ENCODE measurements at regions not wholly inside any gene's neighbourhood (a gene's known extent, or its start where the extent isn't known, plus 50 kb on each side); places are given as distances from the start of the nearest gene placed in this dataset.

- no peaks in the 10 kb centered on the region for H3K36me3 ChIP-seq (ENCODE audit: control insufficient read depth, insufficient read depth, low read length)
- H3K4me3 ChIP-seq (ENCODE audit: insufficient read depth, low read depth, low read length, poor library complexity, severe bottlenecking): no peak overlapping the region
- no peaks in the 10 kb centered on the region for H3K27me3 ChIP-seq (replicated peaks; ENCODE audit: control insufficient read depth, insufficient read depth, low read length, poor library complexity, severe bottlenecking)
- H3K4me1 ChIP-seq (ENCODE audit: control insufficient read depth, insufficient read depth, low read length, poor library complexity, severe bottlenecking): no peaks in the 10 kb centered on the region
- no peak for DNase-seq
- no peaks in the 10 kb centered on the region for H3K9me3 ChIP-seq (ENCODE audit: control insufficient read depth, low read length)
- no peak overlapping the region for H3K27ac ChIP-seq (ENCODE audit: insufficient read depth, low read length, poor library complexity, severe bottlenecking)
Measured at GRCh38 chr22:48799227-48799970, 1028.3 kb downstream of the BRD1 start.

GRCh38 chr22:48798281-48799226, 1029.1 kb downstream of the BRD1 start:
- no peaks in the 10 kb centered on the region for H3K4me1 ChIP-seq (ENCODE audit: control insufficient read depth, insufficient read depth, low read length, poor library complexity, severe bottlenecking)
- H3K4me3 ChIP-seq (ENCODE audit: insufficient read depth, low read depth, low read length, poor library complexity, severe bottlenecking): no peak overlapping the region
- no peak overlapping the region for H3K27ac ChIP-seq (ENCODE audit: insufficient read depth, low read length, poor library complexity, severe bottlenecking)
- H3K9me3 ChIP-seq (ENCODE audit: control insufficient read depth, low read length): no peaks in the 10 kb centered on the region
- DNase-seq: no peak
- H3K36me3 ChIP-seq (ENCODE audit: control insufficient read depth, insufficient read depth, low read length): no peaks in the 10 kb centered on the region
- no peaks in the 10 kb centered on the region for H3K27me3 ChIP-seq (replicated peaks; ENCODE audit: control insufficient read depth, insufficient read depth, low read length, poor library complexity, severe bottlenecking)

- H3K4me1 ChIP-seq (ENCODE audit: control insufficient read depth, insufficient read depth, low read length, poor library complexity, severe bottlenecking): no peaks in the 10 kb centered on the region
- no peaks in the 10 kb centered on the region for H3K27me3 ChIP-seq (replicated peaks; ENCODE audit: control insufficient read depth, insufficient read depth, low read length, poor library complexity, severe bottlenecking)
- H3K4me3 ChIP-seq (ENCODE audit: insufficient read depth, low read depth, low read length, poor library complexity, severe bottlenecking): no peak overlapping the region
- H3K27ac ChIP-seq (ENCODE audit: insufficient read depth, low read length, poor library complexity, severe bottlenecking): no peak overlapping the region
- no peak for DNase-seq
- H3K9me3 ChIP-seq (ENCODE audit: control insufficient read depth, low read length): no peaks in the 10 kb centered on the region
- no peaks in the 10 kb centered on the region for H3K36me3 ChIP-seq (ENCODE audit: control insufficient read depth, insufficient read depth, low read length)
Measured at GRCh38 chr22:48797731-48798130, 1029.9 kb downstream of the BRD1 start.

- Histone ChIP-seq H3K4me1 (ENCODE audit: control insufficient read depth, insufficient read depth, low read length, poor library complexity, severe bottlenecking) (no peaks in the 10 kb centered on the region), H3K36me3 (ENCODE audit: control insufficient read depth, insufficient read depth, low read length) (no peaks in the 10 kb centered on the region), H3K27ac (ENCODE audit: insufficient read depth, low read length, poor library complexity, severe bottlenecking) (no peak overlapping the region), H3K4me3 (ENCODE audit: insufficient read depth, low read depth, low read length, poor library complexity, severe bottlenecking) (no peak overlapping the region), H3K27me3 (replicated peaks; ENCODE audit: control insufficient read depth, insufficient read depth, low read length, poor library complexity, severe bottlenecking) (no peaks in the 10 kb centered on the region), H3K9me3 (ENCODE audit: control insufficient read depth, low read length) (no peaks in the 10 kb centered on the region)
- DNase-seq: no peak
Measured at GRCh38 chr22:48796310-48797015, 1031.2 kb downstream of the BRD1 start.

- DNase-seq: no peak
- no peaks in the 10 kb centered on the region for H3K27me3 ChIP-seq (replicated peaks; ENCODE audit: control insufficient read depth, insufficient read depth, low read length, poor library complexity, severe bottlenecking)
- no peak overlapping the region for H3K27ac ChIP-seq (ENCODE audit: insufficient read depth, low read length, poor library complexity, severe bottlenecking)
Measured at GRCh38 chr22:48795664-48796063, 1032.0 kb downstream of the BRD1 start.

GRCh38 chr22:48794906-48795305, 1032.8 kb downstream of the BRD1 start:
- Histone ChIP-seq H3K27me3 (replicated peaks; ENCODE audit: control insufficient read depth, insufficient read depth, low read length, poor library complexity, severe bottlenecking) (no peaks in the 10 kb centered on the region), H3K27ac (ENCODE audit: insufficient read depth, low read length, poor library complexity, severe bottlenecking) (no peak overlapping the region), H3K36me3 (ENCODE audit: control insufficient read depth, insufficient read depth, low read length) (no peaks in the 10 kb centered on the region), H3K4me3 (ENCODE audit: insufficient read depth, low read depth, low read length, poor library complexity, severe bottlenecking) (no peak overlapping the region), H3K4me1 (ENCODE audit: control insufficient read depth, insufficient read depth, low read length, poor library complexity, severe bottlenecking) (no peaks in the 10 kb centered on the region), H3K9me3 (ENCODE audit: control insufficient read depth, low read length) (no peaks in the 10 kb centered on the region)
- DNase-seq: no peak

More at GRCh38 chr22:48795664-48796063, 1032.0 kb downstream of the BRD1 start:
- Histone ChIP-seq H3K4me3 (ENCODE audit: insufficient read depth, low read depth, low read length, poor library complexity, severe bottlenecking) (no peak overlapping the region), H3K36me3 (ENCODE audit: control insufficient read depth, insufficient read depth, low read length) (no peaks in the 10 kb centered on the region), H3K4me1 (ENCODE audit: control insufficient read depth, insufficient read depth, low read length, poor library complexity, severe bottlenecking) (no peaks in the 10 kb centered on the region), H3K9me3 (ENCODE audit: control insufficient read depth, low read length) (no peaks in the 10 kb centered on the region)

GRCh38 chr22:48793949-48794348, 1033.7 kb downstream of the BRD1 start:
- Histone ChIP-seq H3K4me1 (ENCODE audit: control insufficient read depth, insufficient read depth, low read length, poor library complexity, severe bottlenecking) (no peaks in the 10 kb centered on the region), H3K27me3 (replicated peaks; ENCODE audit: control insufficient read depth, insufficient read depth, low read length, poor library complexity, severe bottlenecking) (no peaks in the 10 kb centered on the region), H3K27ac (ENCODE audit: insufficient read depth, low read length, poor library complexity, severe bottlenecking) (no peak overlapping the region), H3K4me3 (ENCODE audit: insufficient read depth, low read depth, low read length, poor library complexity, severe bottlenecking) (no peak overlapping the region), H3K9me3 (ENCODE audit: control insufficient read depth, low read length) (no peaks in the 10 kb centered on the region), H3K36me3 (ENCODE audit: control insufficient read depth, insufficient read depth, low read length) (no peaks in the 10 kb centered on the region)
- DNase-seq: no peak

GRCh38 chr22:48786679-48786996, 1041.0 kb downstream of the BRD1 start:
- H3K4me1 ChIP-seq (ENCODE audit: control insufficient read depth, insufficient read depth, low read length, poor library complexity, severe bottlenecking): no peaks in the 10 kb centered on the region
- H3K4me3 ChIP-seq (ENCODE audit: insufficient read depth, low read depth, low read length, poor library complexity, severe bottlenecking): no peak overlapping the region
- no peaks in the 10 kb centered on the region for H3K36me3 ChIP-seq (ENCODE audit: control insufficient read depth, insufficient read depth, low read length)
- no peak for DNase-seq
- H3K27ac ChIP-seq (ENCODE audit: insufficient read depth, low read length, poor library complexity, severe bottlenecking): no peak overlapping the region
- H3K27me3 ChIP-seq (replicated peaks; ENCODE audit: control insufficient read depth, insufficient read depth, low read length, poor library complexity, severe bottlenecking): no peaks in the 10 kb centered on the region
- no peaks in the 10 kb centered on the region for H3K9me3 ChIP-seq (ENCODE audit: control insufficient read depth, low read length)

- no peaks in the 10 kb centered on the region for H3K4me1 ChIP-seq (ENCODE audit: control insufficient read depth, insufficient read depth, low read length, poor library complexity, severe bottlenecking)
- DNase-seq: no peak
Measured at GRCh38 chr22:48785792-48786678, 1041.6 kb downstream of the BRD1 start.

More at GRCh38 chr22:48785792-48786678, 1041.6 kb downstream of the BRD1 start:
- Histone ChIP-seq H3K4me3 (ENCODE audit: insufficient read depth, low read depth, low read length, poor library complexity, severe bottlenecking) (no peak overlapping the region), H3K27ac (ENCODE audit: insufficient read depth, low read length, poor library complexity, severe bottlenecking) (no peak overlapping the region), H3K9me3 (ENCODE audit: control insufficient read depth, low read length) (no peaks in the 10 kb centered on the region), H3K36me3 (ENCODE audit: control insufficient read depth, insufficient read depth, low read length) (no peaks in the 10 kb centered on the region), H3K27me3 (replicated peaks; ENCODE audit: control insufficient read depth, insufficient read depth, low read length, poor library complexity, severe bottlenecking) (no peaks in the 10 kb centered on the region)
